Endothelial cell of umbilical vein (primary cell): ENCODE measurements at regions not wholly inside any gene's neighbourhood (a gene's known extent, or its start where the extent isn't known, plus 50 kb on each side); places are given as distances from the start of the nearest gene placed in this dataset.

Experiments used
- BruUV-seq: library from RNA; stranded (reverse); fragments of 400-500 nt; replicated peaks from 2 replicates; lab custom pipeline; 2021; lab: Mats Ljungman, UMichigan
- CTCF ChIA-PET: fragments of 300-600, 350-600 bp; sonication (Branson Sonifier 250); formaldehyde crosslinking; loops from one replicate; lab custom pipeline; 2021; ENCODE audit warnings: antibody characterized with exemption, inconsistent platforms; lab: Charles Lee
- POLR2A ChIA-PET: fragments of 300-600, 350-600 bp; sonication (Branson Sonifier 250); formaldehyde crosslinking; loops from one replicate; lab custom pipeline; 2021; ENCODE audit warnings: antibody characterized with exemption, inconsistent platforms; lab: Charles Lee
- DNase-seq: peaks from one replicate; pipeline ENCODE4 v3.0.0-alpha.2; 2011; ENCODE audit warnings: low read depth, low spot score
- FAIRE-seq: peaks from 2 replicates; lab custom pipeline; 2011; peaks lifted over from hg19 to GRCh38; lab: Jason Lieb, UNC
- H2AFZ ChIP-seq: 2 replicates; pipeline ENCODE4 v1.6.0; 2012; ENCODE audit warnings: low read depth, low read length, control low read depth, inconsistent platforms
- H3K27ac ChIP-seq: 2 replicates; pipeline ENCODE4 v1.5.1; 2011; ENCODE audit warnings: low read depth, mild to moderate bottlenecking, control low read depth, low read length, moderate library complexity; ENCODE audit not compliant: insufficient read depth
- H3K27me3 ChIP-seq, 2 experiments: 2 replicates each; pipeline versions ENCODE4 v1.6.0 to v1.6.1; 2011; ENCODE audit warnings: low read length in 2 of 2, mixed read lengths in 1 of 2; ENCODE audit not compliant: control insufficient read depth in 2 of 2, insufficient read depth in 2 of 2
- H3K36me3 ChIP-seq, 2 experiments: 2 replicates in 1 of 2; 3 replicates in 1 of 2; pipeline ENCODE4 v1.5.1; 2011; ENCODE audit warnings: low read length in 2 of 2, mild to moderate bottlenecking in 1 of 2, moderate library complexity in 1 of 2; ENCODE audit not compliant: control insufficient read depth in 2 of 2, insufficient read depth in 2 of 2; ENCODE audit errors: extremely low read depth in 1 of 2
- H3K4me1 ChIP-seq: 3 replicates; pipeline ENCODE4 v1.5.1; 2011; ENCODE audit warnings: mild to moderate bottlenecking, low read length; ENCODE audit not compliant: control insufficient read depth, insufficient read depth; ENCODE audit errors: extremely low read depth
- H3K4me2 ChIP-seq: 2 replicates; pipeline ENCODE4 v1.6.1; 2011; ENCODE audit warnings: low read length, control low read depth, mixed read lengths; ENCODE audit not compliant: insufficient read depth
- H3K4me3 ChIP-seq, 3 experiments: fragments of 200-600 bp in 1 of 3; sonication (generic), shearing (Covaris generic) in 1 of 3; replicated peaks in 1 of 3; 2 replicates each; pipeline ENCODE4 v1.5.1; 2011 to 2016; ENCODE audit warnings: control low read depth in 3 of 3, low read length in 3 of 3, mild to moderate bottlenecking in 2 of 3, inconsistent platforms in 1 of 3, low read depth in 1 of 3, moderate library complexity in 1 of 3; ENCODE audit not compliant: insufficient read depth in 1 of 3
- H3K79me2 ChIP-seq: 2 replicates; pipeline ENCODE4 v1.6.0; 2012; ENCODE audit warnings: low read length, inconsistent platforms; ENCODE audit not compliant: control insufficient read depth, insufficient read depth
- H3K9ac ChIP-seq: replicated peaks from 2 replicates; pipeline ENCODE3; 2011; ENCODE audit warnings: low read length, control low read depth; ENCODE audit not compliant: insufficient read depth; ENCODE audit errors: extremely low read depth
- H3K9me1 ChIP-seq: replicated peaks from 3 replicates; pipeline ENCODE4 v1.6.0; 2011; ENCODE audit warnings: mild to moderate bottlenecking, low read length; ENCODE audit not compliant: control insufficient read depth, insufficient read depth; ENCODE audit errors: extremely low read depth
- H3K9me3 ChIP-seq: replicated peaks from 2 replicates; pipeline ENCODE4 v1.5.1; 2012; ENCODE audit warnings: low read length, inconsistent platforms; ENCODE audit not compliant: control insufficient read depth, insufficient read depth
- H4K20me1 ChIP-seq: replicated peaks from 2 replicates; pipeline ENCODE3; 2011; ENCODE audit warnings: mild to moderate bottlenecking, low read length; ENCODE audit not compliant: control insufficient read depth, insufficient read depth; ENCODE audit errors: extremely low read depth
- CTCF ChIP-seq, 2 donors: IDR thresholded peaks; 1 replicate in 1 of 2; 2 replicates in 1 of 2; pipeline ENCODE4 v1.5.1; 2011; ENCODE audit warnings: low read length in 2 of 2, mild to moderate bottlenecking in 2 of 2, moderate library complexity in 2 of 2, control low read depth in 1 of 2, inconsistent platforms in 1 of 2, low read depth in 1 of 2; ENCODE audit not compliant: insufficient read depth in 1 of 2; ENCODE audit errors: extremely low read depth in 1 of 2
- EZH2 ChIP-seq: IDR thresholded peaks from 2 replicates; pipeline ENCODE4 v1.6.1; 2012; ENCODE audit warnings: borderline replicate concordance, low read depth, mild to moderate bottlenecking, moderate library complexity, low read length, inconsistent platforms; ENCODE audit not compliant: severe bottlenecking
- FOS ChIP-seq: IDR thresholded peaks from 2 replicates; pipeline ENCODE4 v1.6.1; 2011; ENCODE audit warnings: mild to moderate bottlenecking, low read length, moderate library complexity, borderline replicate concordance; ENCODE audit not compliant: insufficient read depth
- GATA2 ChIP-seq: IDR thresholded peaks from 2 replicates; pipeline ENCODE4 v1.7.0; 2011; ENCODE audit warnings: low read depth, mild to moderate bottlenecking, moderate library complexity, mixed read lengths, low read length; ENCODE audit not compliant: insufficient read length, insufficient read depth
- JUN ChIP-seq: IDR thresholded peaks from 2 replicates; pipeline ENCODE4 v1.6.1; 2011; ENCODE audit warnings: borderline replicate concordance, low read depth; ENCODE audit not compliant: insufficient read length, insufficient read depth
- MAX ChIP-seq: IDR thresholded peaks from 2 replicates; pipeline ENCODE4 v1.6.1; 2011; ENCODE audit not compliant: insufficient read depth, insufficient read length
- MYC ChIP-seq: IDR thresholded peaks from one replicate; pipeline ENCODE4 v1.6.1; 2011; ENCODE audit warnings: mild to moderate bottlenecking, low read depth, low read length
- POLR2A ChIP-seq: IDR thresholded peaks from 2 replicates; pipeline ENCODE4 v1.6.1; 2012; ENCODE audit warnings: low read depth, mild to moderate bottlenecking, control low read depth, low read length
- POLR2AphosphoS5 ChIP-seq: IDR thresholded peaks from 2 replicates; pipeline ENCODE4 v1.6.1; 2012; ENCODE audit warnings: low read depth, mild to moderate bottlenecking, control low read depth, low read length, moderate library complexity; ENCODE audit not compliant: insufficient read depth
- dilution Hi-C: fragments of 300-500 bp; cut with MboI; formaldehyde crosslinking; loops from one replicate; pipeline ENCODE4 v1.15.0; 2019; ENCODE audit warnings: low sequenced_read_pairs; ENCODE audit not compliant: extremely low pct_ligation_motif_present
- intact Hi-C: fragments of 100-400 bp; cut with micrococcal nuclease; formaldehyde crosslinking; loops from one replicate; pipeline ENCODE4 v1.10.0; 2022

- dilution Hi-C loops: no loop called here
- H3K9me1 ChIP-seq: no peaks in the 10 kb centered on the region
Measured at GRCh38 chr2:65620026-65620425, 187.6 kb upstream of the SPRED2 start.

More at GRCh38 chr2:65620026-65620425, 187.6 kb upstream of the SPRED2 start:
- Histone ChIP-seq H3K4me3 (no peak overlapping the region), H4K20me1 (no peaks in the 10 kb centered on the region), H3K4me1 (no peaks in the 10 kb centered on the region), H3K27ac (no peak overlapping the region), H3K79me2 (no peaks in the 10 kb centered on the region), H3K27me3 (peaks cover 5 to 10% of the 10 kb centered on the region in 2 experiments), H3K4me2 (no peak overlapping the region), H3K9ac (no peak overlapping the region), H3K9me3 (no peaks in the 10 kb centered on the region), H2AFZ (no peak overlapping the region), H3K36me3 (no peaks in the 10 kb centered on the region)
- CTCF ChIA-PET: interaction anchor here (1.5 kb wide), 1 partner anchor 9 kb away, joined by 3 read pairs; no protein-coding TSS in a partner anchor
- DNase-seq (no peak), FAIRE-seq (no peak)
- no TSS peak for BruUV-seq
- intact Hi-C loops: no loop called here
- POLR2A ChIA-PET: no interaction called here
- TF ChIP-seq EZH2 (no peak), POLR2AphosphoS5 (no peak), CTCF (IDR thresholded peaks at IDR 0.05; ENCODE audit: extremely low read depth in 1 of 2, insufficient read depth in 1 of 2, low read depth in 1 of 2, low read length in 2 of 2) (no peak), FOS (no peak), GATA2 (no peak), MAX (no peak), JUN (no peak), POLR2A (no peak), MYC (no peak)
